GM19239 (cell line): ENCODE measurements at regions not wholly inside any gene's neighbourhood (a gene's known extent, or its start where the extent isn't known, plus 50 kb on each side); places are given as distances from the start of the nearest gene placed in this dataset.

Experiments
- DNase-seq: peaks from one replicate; pipeline ENCODE4 v3.0.0; 2011; ENCODE audit warnings: low spot score; ENCODE audit not compliant: insufficient read length
- FAIRE-seq: peaks from 2 replicates; lab custom pipeline; 2011; peaks lifted over from hg19 to GRCh38; lab: Jason Lieb, UNC

DNA sequence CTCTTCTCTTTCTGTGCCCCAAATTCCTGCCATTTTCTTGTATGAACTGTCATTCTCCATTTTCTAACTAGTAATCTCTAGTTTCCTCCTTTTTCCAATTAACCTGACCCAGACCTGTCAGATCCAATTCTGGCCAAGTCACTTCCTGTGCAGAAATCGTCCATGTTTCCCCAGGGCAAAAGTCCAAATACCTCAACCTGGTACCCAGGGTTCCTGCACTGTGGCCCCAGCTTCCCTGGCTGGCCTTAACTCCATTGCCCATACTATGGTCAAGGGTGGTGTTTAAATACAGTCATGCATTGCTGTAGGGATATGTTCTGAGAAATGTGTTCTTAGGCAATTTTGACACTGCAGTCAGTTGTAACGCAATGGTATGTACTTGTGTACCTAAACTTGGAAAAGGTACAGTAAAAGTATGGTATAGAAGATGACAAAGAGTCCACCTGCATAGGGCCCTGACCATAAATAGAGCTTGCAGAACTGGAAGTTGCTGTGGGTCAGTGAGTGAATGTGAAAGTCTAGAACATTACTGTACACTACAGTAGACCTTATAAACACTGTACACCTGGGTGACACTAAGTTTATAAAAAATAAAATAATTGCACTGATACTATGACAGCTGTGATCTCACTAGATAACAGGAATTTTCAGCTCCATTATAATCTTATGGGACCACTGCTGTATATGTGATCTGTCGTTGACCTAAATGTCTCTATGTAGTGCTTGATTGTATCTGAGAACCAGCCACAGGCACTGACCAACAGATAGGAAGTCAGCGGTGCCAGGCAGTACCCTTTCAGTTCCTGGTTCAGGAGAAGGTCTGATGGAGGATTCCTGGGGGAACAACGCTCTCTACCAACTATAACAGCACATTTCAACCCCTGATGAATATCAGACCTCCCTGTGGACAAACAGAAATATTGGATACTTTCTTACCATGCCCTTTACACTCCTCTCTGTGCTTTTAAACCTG lies 336.1 kb upstream of the PROK2 start:
- DNase-seq: no peak
- FAIRE-seq: peak; percentile 56

- DNase-seq (no peak), FAIRE-seq (no peak)
These were observed 335.1 kb upstream of the PROK2 start for GRCh38 chr3:72120039-72120438.

GRCh38 chr3:72118628-72119027 lies 333.7 kb upstream of the PROK2 start:
- DNase-seq (no peak), FAIRE-seq (no peak)

- DNase-seq (no peak), FAIRE-seq (no peak)
These were observed 331.3 kb upstream of the PROK2 start for GRCh38 chr3:72116226-72116625.

- FAIRE-seq (no peak), DNase-seq (no peak)
These were observed 330.4 kb upstream of the PROK2 start for GRCh38 chr3:72115307-72115706.

GRCh38 chr3:72114773-72115172 lies 329.8 kb upstream of the PROK2 start:
- no peak for FAIRE-seq
- DNase-seq: no peak

DNA sequence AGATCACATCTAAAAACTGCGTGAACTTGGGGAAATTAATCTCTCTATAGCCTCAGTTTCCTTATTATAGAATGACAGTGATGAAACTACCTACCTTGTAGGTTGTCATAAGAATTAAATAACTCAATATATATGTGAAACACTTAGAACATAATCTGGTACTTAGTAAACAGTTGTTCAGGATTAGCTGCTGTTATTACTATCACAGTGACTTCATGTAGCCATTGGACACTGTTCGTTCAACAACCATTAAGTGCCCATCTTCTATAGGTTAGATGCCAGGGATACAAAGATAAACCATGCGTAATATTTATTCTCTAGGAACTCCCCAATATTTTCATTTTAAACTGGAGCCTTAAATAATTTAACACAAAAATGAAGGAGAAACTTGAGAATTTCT lies 329.0 kb upstream of the PROK2 start:
- no peak for FAIRE-seq

DNA sequence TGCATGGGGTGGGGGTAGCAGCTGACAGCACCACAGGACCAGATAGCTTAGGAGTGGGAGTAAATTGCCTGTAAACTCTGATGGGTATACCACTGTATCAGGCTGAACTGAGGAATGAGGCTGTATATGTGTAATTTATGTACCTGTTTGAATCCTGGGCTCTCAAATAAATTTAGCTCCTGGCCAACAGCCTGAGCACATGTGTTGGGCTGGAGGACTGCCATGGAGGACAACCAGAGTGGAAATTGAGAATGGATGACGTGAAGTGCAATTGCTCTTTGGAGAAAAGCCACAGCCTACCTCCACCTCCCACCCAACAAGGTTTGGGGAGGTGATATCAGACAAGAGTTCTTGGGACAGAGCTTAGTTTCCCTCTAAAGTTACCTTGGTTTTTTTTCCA lies 328.6 kb upstream of the PROK2 start:
- FAIRE-seq (no peak), DNase-seq (no peak)

More for the DNA sequence above, 329.0 kb upstream of the PROK2 start:
- DNase-seq: no peak

- DNase-seq (no peak), FAIRE-seq (no peak)
These were observed 327.5 kb upstream of the PROK2 start for GRCh38 chr3:72112435-72112834.

DNA sequence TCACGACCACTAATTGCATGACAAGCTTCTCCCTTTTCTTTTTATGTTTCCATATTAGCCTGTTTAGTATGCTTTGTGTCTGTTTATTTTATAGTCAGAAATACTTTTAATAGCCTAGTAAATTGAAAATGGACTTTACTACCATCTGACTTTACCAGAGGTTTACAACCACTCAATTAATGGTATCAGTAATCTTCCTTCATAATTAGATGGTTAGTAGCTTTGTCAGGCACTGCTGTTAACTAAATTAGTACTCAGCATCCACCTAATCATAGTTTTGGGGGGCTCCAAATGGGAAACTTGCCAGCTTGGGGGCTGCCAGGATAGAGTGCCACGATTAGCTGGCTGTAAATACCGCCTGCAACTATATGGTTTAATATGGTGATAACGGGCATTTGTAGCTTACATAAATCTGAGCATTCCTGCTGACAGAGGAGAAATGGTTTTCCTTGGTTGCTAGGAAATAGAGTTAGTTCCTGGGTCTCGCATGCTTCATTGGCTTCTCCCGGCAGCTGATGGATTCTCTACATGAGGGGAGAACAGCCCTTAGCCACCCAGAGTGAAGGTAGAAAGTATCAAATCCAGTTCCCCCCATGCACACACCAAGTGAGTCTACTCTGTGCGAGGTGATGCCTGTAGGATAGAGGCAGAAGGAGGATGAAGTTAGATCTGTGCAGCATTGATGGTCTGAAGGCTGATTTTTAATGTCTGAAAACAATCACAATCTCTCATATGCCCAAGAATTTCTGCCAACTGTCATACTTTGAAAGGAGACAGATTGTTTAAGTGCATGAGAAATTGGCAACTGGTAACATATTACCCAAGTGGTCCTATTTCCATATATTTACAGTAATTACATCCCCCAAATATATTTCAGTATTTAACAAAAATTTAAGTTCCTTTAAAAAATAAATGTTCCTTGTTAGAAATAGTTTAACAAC lies 326.6 kb upstream of the PROK2 start:
- FAIRE-seq (no peak), DNase-seq (no peak)

- no peak for DNase-seq
These were observed 324.6 kb upstream of the PROK2 start for GRCh38 chr3:72109327-72110259.

DNA sequence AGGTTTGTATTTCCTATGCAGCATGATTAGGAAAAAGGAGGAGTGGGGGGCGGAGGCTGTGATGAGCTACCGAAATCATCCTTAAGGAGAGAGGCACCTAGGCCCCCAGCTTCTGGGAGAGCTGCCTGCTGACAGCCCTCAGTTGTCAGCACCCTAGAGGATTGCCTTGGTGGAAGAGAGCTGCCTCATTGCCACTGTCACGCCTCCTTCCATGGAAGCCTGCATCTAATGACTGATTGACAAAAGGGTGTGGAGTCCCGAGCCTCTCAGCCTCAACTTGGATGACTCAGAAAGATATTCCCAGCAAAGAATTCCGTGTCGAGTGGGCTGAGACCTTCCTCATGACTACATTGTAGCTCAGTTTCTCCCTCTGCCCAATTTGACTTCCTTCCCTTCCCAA lies 320.4 kb upstream of the PROK2 start:
- FAIRE-seq: no peak
- DNase-seq: no peak

More at GRCh38 chr3:72109327-72110259, 324.6 kb upstream of the PROK2 start:
- FAIRE-seq: no peak

GRCh38 chr3:72102112-72102616 lies 317.2 kb upstream of the PROK2 start:
- FAIRE-seq (peak; percentile 87), DNase-seq (no peak)

GRCh38 chr3:72101494-72101893 lies 316.5 kb upstream of the PROK2 start:
- no peak for FAIRE-seq
- DNase-seq: no peak

GRCh38 chr3:72100601-72101187 lies 315.7 kb upstream of the PROK2 start:
- FAIRE-seq (peak; percentile 68), DNase-seq (peak; percentile 58)

DNA sequence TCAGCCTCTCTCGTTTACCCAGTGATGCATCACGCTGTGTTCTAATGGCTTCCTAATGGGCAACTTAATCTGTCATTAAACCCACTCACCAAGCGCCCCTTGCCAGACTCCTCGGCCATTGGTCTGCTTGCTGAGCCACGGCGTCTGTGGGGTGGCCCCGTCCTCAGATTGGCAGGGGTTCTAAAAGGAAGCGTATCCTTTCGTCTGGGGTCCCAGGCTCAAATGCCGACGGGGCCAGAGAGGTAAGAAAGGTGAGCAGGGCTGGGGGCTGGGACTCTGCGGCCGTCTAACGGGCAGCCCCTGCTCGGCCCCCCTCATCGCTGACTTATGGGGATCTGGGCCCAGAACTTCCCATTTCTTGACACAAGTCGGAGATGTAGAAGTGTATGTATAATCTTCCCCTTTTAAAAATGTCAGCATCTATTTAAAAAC lies 315.1 kb upstream of the PROK2 start:
- FAIRE-seq (peak; percentile 59), DNase-seq (no peak)

DNA sequence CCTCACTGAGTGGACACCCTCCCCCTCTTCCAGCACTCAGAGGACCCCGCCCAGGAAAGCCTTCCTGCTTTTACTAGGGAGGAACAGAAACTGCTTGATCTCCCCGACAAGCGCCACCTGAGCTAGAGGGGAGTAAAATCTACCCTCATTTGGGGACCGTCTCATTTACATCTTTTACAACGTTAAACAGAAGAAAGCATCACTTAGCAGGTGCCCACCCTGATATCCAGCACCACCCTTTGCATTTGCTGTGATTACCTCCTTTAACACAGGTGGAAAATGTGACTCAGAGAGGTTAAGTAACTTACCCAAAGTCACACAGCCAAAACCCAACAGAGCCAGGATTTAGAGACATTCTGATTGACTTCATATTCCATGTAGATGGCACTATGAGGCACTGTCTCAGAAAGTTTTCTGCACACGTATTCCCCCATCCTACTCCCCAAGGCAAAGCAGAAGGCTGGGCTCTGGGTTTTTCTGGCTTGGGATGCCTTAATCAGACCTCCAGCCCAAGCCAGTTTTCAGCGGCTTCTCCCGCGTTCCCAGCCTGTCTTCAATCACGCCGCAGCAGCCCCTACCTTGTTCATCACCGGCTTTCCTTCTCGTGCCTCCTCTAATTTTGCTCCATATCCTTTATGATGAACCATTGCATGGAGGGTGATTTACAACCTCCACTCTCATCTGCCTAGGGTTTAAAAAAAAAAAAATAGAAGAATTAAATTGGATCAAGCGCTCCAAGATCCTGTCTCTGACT lies 314.6 kb upstream of the PROK2 start:
- FAIRE-seq: peak; percentile 78
- no peak for DNase-seq

DNA sequence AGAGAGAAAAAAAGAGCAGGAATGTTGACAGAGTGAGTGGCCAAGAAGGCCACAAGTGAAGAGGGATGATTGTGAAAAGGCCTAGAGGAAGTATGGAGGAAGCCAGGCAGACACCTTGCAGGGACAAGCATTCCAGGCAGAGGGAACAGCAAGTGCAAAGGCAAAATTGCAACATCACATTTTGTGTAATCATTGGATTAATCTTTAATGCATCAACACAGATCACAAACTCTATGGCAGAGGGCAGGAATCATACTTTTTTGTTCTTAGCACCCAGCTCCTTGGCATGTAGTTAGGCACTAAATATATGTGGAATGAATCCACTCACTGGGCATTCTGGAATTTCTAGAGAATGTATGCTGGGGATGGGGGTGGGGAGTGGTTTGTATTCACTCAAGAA lies 312.1 kb upstream of the PROK2 start:
- no peak for FAIRE-seq

More for the DNA sequence above, 312.1 kb upstream of the PROK2 start:
- no peak for DNase-seq
